ENCODE measurements at regions not wholly inside any gene's neighbourhood (a gene's known extent, or its start where the extent isn't known, plus 50 kb on each side); places are given as distances from the start of the nearest gene placed in this dataset.

GRCh38 chr1:201756406-201756805 lies 72.6 kb upstream of the IPO9 start:
- Histone ChIP-seq H3K4me3 (ENCODE audit: extremely low read depth in 1 of 4, insufficient read depth in 2 of 4, low read depth in 3 of 4, low read length in 4 of 4) (no peak overlapping the region), H3K18ac (ENCODE audit: extremely low read depth, low read length) (no peak overlapping the region), H4K5ac (ENCODE audit: insufficient read length, low read depth, low read length) (no peak overlapping the region), H3K9ac (replicated peaks in 1 of 4; ENCODE audit: extremely low read depth in 1 of 4, low read depth in 3 of 4, low read length in 3 of 4) (no peak overlapping the region), H3K27me3 (replicated peaks in 1 of 4; ENCODE audit: control insufficient read depth in 3 of 4, extremely low read depth in 1 of 4, insufficient read depth in 3 of 4, low read length in 3 of 4) (no peaks in the 10 kb centered on the region), H2BK20ac (ENCODE audit: low read length) (no peak overlapping the region), H3K79me2 (ENCODE audit: control insufficient read depth in 1 of 2, insufficient read depth in 2 of 2, low read length in 2 of 2) (peaks cover 0 to 42% of the 10 kb centered on the region in 2 experiments; a peak in 3 of 4 replicates), H3K79me1 (ENCODE audit: low read depth, low read length) (peaks cover 4% of the 10 kb centered on the region; the same call in 1 of the 2 replicates), H3K23ac (ENCODE audit: insufficient read length) (no peak overlapping the region), H2BK12ac (ENCODE audit: low read depth, low read length) (no peak overlapping the region), H3K4me2 (ENCODE audit: insufficient read depth in 1 of 2, low read depth in 2 of 2, low read length in 2 of 2) (no peak overlapping the region), H3K4me1 (replicated peaks in 1 of 4; ENCODE audit: control insufficient read depth in 3 of 4, insufficient read depth in 4 of 4, low read length in 3 of 4) (peaks cover 9 to 31% (median 22%) of the 10 kb centered on the region in 4 experiments), H3K4ac (replicated peaks; ENCODE audit: insufficient read length, low read depth, low read length) (no peak overlapping the region), H4K8ac (ENCODE audit: extremely low read depth, insufficient read depth, low read length) (no peak overlapping the region), H4K20me1 (replicated peaks in 1 of 2; ENCODE audit: control insufficient read depth in 1 of 2, insufficient read depth in 2 of 2, low read length in 2 of 2) (peaks cover 0 to 3% of the 10 kb centered on the region in 2 experiments), H3K36me3 (ENCODE audit: control insufficient read depth in 2 of 4, insufficient read depth in 4 of 4, low read length in 3 of 4) (no peaks in the 10 kb centered on the region), H3K14ac (ENCODE audit: insufficient read length) (no peak overlapping the region), H2BK5ac (ENCODE audit: low read depth, low read length) (no peak overlapping the region), H3K27ac (ENCODE audit: low read depth, low read length) (no peak overlapping the region), H3K23me2 (ENCODE audit: low read depth, low read length) (no peaks in the 10 kb centered on the region), H2AFZ (ENCODE audit: low read length) (no peak overlapping the region), H3K9me3 (ENCODE audit: insufficient read depth in 2 of 2, low read depth in 1 of 2, low read length in 1 of 2) (no peaks in the 10 kb centered on the region), H2BK15ac (ENCODE audit: low read length) (no peak overlapping the region), H4K91ac (replicated peaks; ENCODE audit: insufficient read length, low read length) (no peak overlapping the region), H2BK120ac (replicated peaks; ENCODE audit: low read depth, low read length) (no peak overlapping the region), H2AK5ac (ENCODE audit: low read depth, low read length) (no peak overlapping the region), H3K56ac (replicated peaks; ENCODE audit: insufficient read length, low read depth, low read length) (no peak overlapping the region)
- ChIA-PET CTCF (ENCODE audit: partially characterized antibody) (interaction anchor here (0.8 to 4.6 kb wide), 7 partner anchors 8 to 212 kb away, joined by 3 to 21 read pairs (median 5); no protein-coding TSS in a partner anchor), POLR2A (ENCODE audit: partially characterized antibody) (interaction anchor here (0.7 to 1.0 kb wide), 2 partner anchors 12 to 38 kb away, joined by 3 read pairs; no protein-coding TSS in a partner anchor)
- TF ChIP-seq GABPA (IDR thresholded peaks at IDR 0.05; ENCODE audit: borderline replicate concordance, insufficient read depth, low read length) (no peak), RNF2 (IDR thresholded peaks at IDR 0.05; ENCODE audit: borderline replicate concordance, low read depth, low read length, missing control alignments, poor library complexity, severe bottlenecking) (no peak), SP1 (IDR thresholded peaks at IDR 0.05; ENCODE audit: low read depth, low read length) (no peak), TEAD4 (IDR thresholded peaks at IDR 0.05; ENCODE audit: low read depth, low read length) (no peak), POLR2A (IDR thresholded peaks at IDR 0.05; ENCODE audit: control extremely low read depth in 1 of 2, low read depth in 2 of 2, low read length in 2 of 2) (no peak), GTF2F1 (IDR thresholded peaks at IDR 0.05; ENCODE audit: borderline replicate concordance, low read depth, low read length) (no peak), SIRT6 (IDR thresholded peaks at IDR 0.05; ENCODE audit: low read length) (no peak), TBP (IDR thresholded peaks at IDR 0.05; ENCODE audit: low read depth, low read length) (no peak), CTBP2 (IDR thresholded peaks at IDR 0.05; ENCODE audit: borderline replicate concordance, insufficient read depth, insufficient read length, low read length) (no peak)
- DNase-seq (ENCODE audit: low read depth in 1 of 2, low spot score in 2 of 2) (no peak), FAIRE-seq (no peak)

All from H1 (cell line).